Astrocyte (in vitro differentiated cells and primary cell): ENCODE measurements at regions not wholly inside any gene's neighbourhood (a gene's known extent, or its start where the extent isn't known, plus 50 kb on each side); places are given as distances from the start of the nearest gene placed in this dataset.

Experiments
- CTCF ChIP-seq: IDR thresholded peaks from 2 replicates; pipeline ENCODE4 v1.5.1; 2011; ENCODE audit warnings: low read depth, mild to moderate bottlenecking, inconsistent platforms, low read length, moderate library complexity; ENCODE audit not compliant: insufficient read depth
- EZH2 ChIP-seq: IDR thresholded peaks from 2 replicates; pipeline ENCODE4 v1.6.1; 2012; ENCODE audit warnings: mild to moderate bottlenecking, low read length, inconsistent platforms; ENCODE audit not compliant: insufficient read depth

- TF ChIP-seq CTCF (no peak), EZH2 (no peak)
Measured at GRCh38 chr2:67067656-67068055, 329.5 kb upstream of the ETAA1 start.
